ENCODE measurements at regions not wholly inside any gene's neighbourhood (a gene's known extent, or its start where the extent isn't known, plus 50 kb on each side); places are given as distances from the start of the nearest gene placed in this dataset.
A peak's percentile ranks its signal among the peaks of the same experiment; 100 is the strongest.

- DNase-seq = no peak
Measured at GRCh38 chr2:66846887-66847286, 412.0 kb downstream of the MEIS1 start.

- peak in 1 of 56 donors; percentile 1 for DNase-seq
Measured at GRCh38 chr2:66849153-66849755, 414.3 kb downstream of the MEIS1 start.

GRCh38 chr2:66850376-66850775 lies 415.5 kb downstream of the MEIS1 start:
- DNase-seq = no peak

- no peak for DNase-seq
Measured at GRCh38 chr2:66851449-66851872, 416.5 kb downstream of the MEIS1 start.

- DNase-seq = no peak
Measured at GRCh38 chr2:66852953-66853352, 418.0 kb downstream of the MEIS1 start.

- DNase-seq = no peak
Measured at GRCh38 chr2:66853585-66853984, 418.7 kb downstream of the MEIS1 start.

- no peak for DNase-seq
Measured at GRCh38 chr2:66854298-66854697, 419.4 kb downstream of the MEIS1 start.

GRCh38 chr2:66862885-66863650 lies 428.1 kb downstream of the MEIS1 start:
- DNase-seq = no peak

GRCh38 chr2:66865161-66865560 lies 430.2 kb downstream of the MEIS1 start:
- DNase-seq = no peak

GRCh38 chr2:66866331-66867062 lies 431.6 kb downstream of the MEIS1 start:
- no peak for DNase-seq

- no peak for DNase-seq
Measured at GRCh38 chr2:66867063-66867441, 432.1 kb downstream of the MEIS1 start.

- DNase-seq = no peak
Measured at GRCh38 chr2:66869076-66869475, 434.2 kb downstream of the MEIS1 start.

- DNase-seq = no peak
Measured at GRCh38 chr2:66872081-66872985, 437.4 kb downstream of the MEIS1 start.

GRCh38 chr2:66872986-66873754 lies 438.2 kb downstream of the MEIS1 start:
- DNase-seq = no peak

GRCh38 chr2:66874411-66874810 lies 439.5 kb downstream of the MEIS1 start:
- no peak for DNase-seq

- DNase-seq = no peak
Measured at GRCh38 chr2:66875941-66876462, 441.1 kb downstream of the MEIS1 start.

- no peak for DNase-seq
Measured at GRCh38 chr2:66885775-66886383, 451.0 kb downstream of the MEIS1 start.

- DNase-seq = no peak
Measured at GRCh38 chr2:66888246-66888645, 453.3 kb downstream of the MEIS1 start.

- DNase-seq = no peak
Measured at GRCh38 chr2:66888791-66889631, 454.1 kb downstream of the MEIS1 start.

All from nucleus accumbens (tissue), 56 donors.